Mesendoderm (in vitro differentiated cells): ENCODE measurements at regions not wholly inside any gene's neighbourhood (a gene's known extent, or its start where the extent isn't known, plus 50 kb on each side); places are given as distances from the start of the nearest gene placed in this dataset.

Experiments
- DNase-seq: peaks from one replicate; pipeline ENCODE4 v3.0.0; 2013
- H2AK5ac ChIP-seq: 2 replicates; pipeline ENCODE4 v1.6.1; 2013; ENCODE audit warnings: low read length, inconsistent platforms
- H2BK120ac ChIP-seq: 2 replicates; pipeline ENCODE4 v1.6.1; 2013; ENCODE audit warnings: low read depth, mild to moderate bottlenecking, low read length, moderate library complexity, mixed read lengths
- H2BK15ac ChIP-seq: replicated peaks from 2 replicates; pipeline ENCODE4 v1.6.1; 2013; ENCODE audit warnings: low read depth, mild to moderate bottlenecking, moderate library complexity
- H2BK5ac ChIP-seq: 2 replicates; pipeline ENCODE4 v1.6.1; 2013; ENCODE audit warnings: low read length, inconsistent platforms
- H3K18ac ChIP-seq: 2 replicates; pipeline ENCODE4 v1.6.1; 2013; ENCODE audit warnings: mild to moderate bottlenecking, low read length, mixed read lengths
- H3K23ac ChIP-seq: one replicate; pipeline ENCODE4 v1.6.1; 2013; ENCODE audit warnings: low read length
- H3K27ac ChIP-seq: 2 replicates; pipeline ENCODE4 v1.5.1; 2013; ENCODE audit warnings: low read depth, mild to moderate bottlenecking, inconsistent platforms, low read length, moderate library complexity
- H3K27me3 ChIP-seq: 2 replicates; pipeline ENCODE4 v1.6.1; 2013; ENCODE audit warnings: low read length, control low read depth, mild to moderate bottlenecking, inconsistent platforms; ENCODE audit not compliant: insufficient read depth, poor library complexity
- H3K36me3 ChIP-seq: 2 replicates; pipeline ENCODE4 v1.6.1; 2013; ENCODE audit warnings: low read length, inconsistent platforms; ENCODE audit not compliant: control insufficient read depth, insufficient read depth
- H3K4ac ChIP-seq: one replicate; pipeline ENCODE4 v1.6.1; 2013; ENCODE audit warnings: low read depth, mild to moderate bottlenecking, low read length, moderate library complexity
- H3K4me1 ChIP-seq: 2 replicates; pipeline ENCODE4 v1.6.1; 2013; ENCODE audit warnings: low read depth, low read length, inconsistent platforms; ENCODE audit not compliant: control insufficient read depth
- H3K4me2 ChIP-seq: 2 replicates; pipeline ENCODE4 v1.6.1; 2013; ENCODE audit warnings: low read length
- H3K4me3 ChIP-seq: 2 replicates; pipeline ENCODE4 v1.5.1; 2013; ENCODE audit warnings: mild to moderate bottlenecking, low read length
- H3K56ac ChIP-seq: one replicate; pipeline ENCODE4 v1.6.1; 2013; ENCODE audit warnings: low read length
- H3K79me1 ChIP-seq: 2 replicates; pipeline ENCODE4 v1.6.1; 2013; ENCODE audit warnings: low read length, inconsistent platforms
- H3K79me2 ChIP-seq: 2 replicates; pipeline ENCODE4 v1.6.1; 2013; ENCODE audit warnings: mild to moderate bottlenecking, low read length; ENCODE audit not compliant: control insufficient read depth, insufficient read depth
- H3K9ac ChIP-seq: 2 replicates; pipeline ENCODE4 v1.6.1; 2013; ENCODE audit warnings: low read length, inconsistent platforms
- H4K5ac ChIP-seq: one replicate; pipeline ENCODE4 v1.6.1; 2013; ENCODE audit warnings: low read length
- H4K8ac ChIP-seq: one replicate; pipeline ENCODE4 v1.6.1; 2013; ENCODE audit warnings: low read depth, mild to moderate bottlenecking, control low read depth, low read length, moderate library complexity
- WGBS: extraction: QIAGEN DNeasy Blood & Tissue Kit; methylation state at CpG from one replicate; pipeline ENCODE4 v1.1.7; 2013; ENCODE audit warnings: low lambda C conversion rate, missing lambda C conversion rate; ENCODE audit not compliant: insufficient coverage; ENCODE audit errors: extremely low coverage; 5-methylcytosine and 5-hydroxymethylcytosine counted together

GRCh38 chr4:128483041-128483440 lies 195.4 kb upstream of the PGRMC2 start:
- Histone ChIP-seq H3K9ac (no peak overlapping the region), H3K4me1 (no peaks in the 10 kb centered on the region), H3K79me1 (no peaks in the 10 kb centered on the region), H3K56ac (no peak overlapping the region), H3K4me2 (no peak overlapping the region), H2BK5ac (no peak overlapping the region), H3K4ac (no peak overlapping the region), H4K5ac (no peak overlapping the region), H2BK120ac (no peak overlapping the region), H2BK15ac (no peak overlapping the region), H3K79me2 (no peaks in the 10 kb centered on the region), H3K18ac (no peak overlapping the region), H3K36me3 (no peaks in the 10 kb centered on the region), H3K4me3 (no peak overlapping the region), H3K27me3 (no peaks in the 10 kb centered on the region), H3K23ac (no peak overlapping the region), H3K27ac (no peak overlapping the region), H4K8ac (no peak overlapping the region), H2AK5ac (no peak overlapping the region)
- no peak for DNase-seq
- WGBS, result no CpG with 5 or more reads among the region's 2 CpGs

GRCh38 chr4:128481752-128482480 lies 194.3 kb upstream of the PGRMC2 start:
- H3K4me2 ChIP-seq, result no peak overlapping the region
- H3K4me1 ChIP-seq, result no peaks in the 10 kb centered on the region
- H3K36me3 ChIP-seq, result no peaks in the 10 kb centered on the region
- H2AK5ac ChIP-seq, result no peak overlapping the region
- no peak overlapping the region for H2BK15ac ChIP-seq
- WGBS, result no CpG with 5 or more reads among the region's 1 CpG
- no peaks in the 10 kb centered on the region for H3K79me1 ChIP-seq
- no peak overlapping the region for H3K9ac ChIP-seq
- no peak overlapping the region for H2BK120ac ChIP-seq
- no peaks in the 10 kb centered on the region for H3K27me3 ChIP-seq
- H2BK5ac ChIP-seq, result no peak overlapping the region
- H3K79me2 ChIP-seq, result no peaks in the 10 kb centered on the region
- no peak overlapping the region for H4K8ac ChIP-seq
- no peak overlapping the region for H3K23ac ChIP-seq
- H3K4ac ChIP-seq, result no peak overlapping the region
- H3K4me3 ChIP-seq, result no peak overlapping the region
- H3K27ac ChIP-seq, result no peak overlapping the region
- no peak overlapping the region for H3K18ac ChIP-seq
- H3K56ac ChIP-seq, result no peak overlapping the region
- no peak for DNase-seq
- H4K5ac ChIP-seq, result no peak overlapping the region

- H2BK15ac ChIP-seq, result no peak overlapping the region
- no peak for DNase-seq
- no peak overlapping the region for H3K4me2 ChIP-seq
- no peak overlapping the region for H3K27ac ChIP-seq
- H3K79me2 ChIP-seq, result no peaks in the 10 kb centered on the region
- no peak overlapping the region for H3K18ac ChIP-seq
- no peak overlapping the region for H2AK5ac ChIP-seq
- no peak overlapping the region for H2BK5ac ChIP-seq
- no peaks in the 10 kb centered on the region for H3K79me1 ChIP-seq
- no peak overlapping the region for H4K8ac ChIP-seq
- H4K5ac ChIP-seq, result no peak overlapping the region
- no CpG with 5 or more reads among the region's 1 CpG for WGBS
- H3K27me3 ChIP-seq, result no peaks in the 10 kb centered on the region
- no peak overlapping the region for H3K4ac ChIP-seq
- no peaks in the 10 kb centered on the region for H3K36me3 ChIP-seq
- H3K9ac ChIP-seq, result no peak overlapping the region
- no peak overlapping the region for H2BK120ac ChIP-seq
- no peak overlapping the region for H3K56ac ChIP-seq
- no peak overlapping the region for H3K23ac ChIP-seq
- no peak overlapping the region for H3K4me3 ChIP-seq
- H3K4me1 ChIP-seq, result no peaks in the 10 kb centered on the region
Observed at GRCh38 chr4:128480945-128481344, 193.3 kb upstream of the PGRMC2 start.

GRCh38 chr4:128477540-128477939 lies 189.9 kb upstream of the PGRMC2 start:
- H3K9ac ChIP-seq, result no peak overlapping the region
- no CpG with 5 or more reads among the region's 4 CpGs for WGBS
- no peak overlapping the region for H3K4ac ChIP-seq

GRCh38 chr4:128475597-128475996 lies 188.0 kb upstream of the PGRMC2 start:
- Histone ChIP-seq H2BK120ac (no peak overlapping the region), H2BK5ac (no peak overlapping the region), H2AK5ac (no peak overlapping the region), H3K18ac (no peak overlapping the region), H3K4me1 (no peaks in the 10 kb centered on the region), H3K23ac (no peak overlapping the region), H3K27ac (no peak overlapping the region), H4K5ac (no peak overlapping the region), H4K8ac (no peak overlapping the region), H3K4me2 (no peak overlapping the region), H3K27me3 (no peaks in the 10 kb centered on the region), H2BK15ac (no peak overlapping the region), H3K4me3 (no peak overlapping the region), H3K4ac (no peak overlapping the region), H3K9ac (no peak overlapping the region), H3K79me1 (no peaks in the 10 kb centered on the region), H3K36me3 (no peaks in the 10 kb centered on the region), H3K79me2 (no peaks in the 10 kb centered on the region), H3K56ac (no peak overlapping the region)
- no CpG with 5 or more reads among the region's 1 CpG for WGBS
- no peak for DNase-seq

More at GRCh38 chr4:128477540-128477939, 189.9 kb upstream of the PGRMC2 start:
- no peaks in the 10 kb centered on the region for H3K79me1 ChIP-seq
- no peak overlapping the region for H4K5ac ChIP-seq
- no peak overlapping the region for H3K4me3 ChIP-seq
- no peak overlapping the region for H2BK120ac ChIP-seq
- H3K27me3 ChIP-seq, result no peaks in the 10 kb centered on the region
- H3K36me3 ChIP-seq, result no peaks in the 10 kb centered on the region
- H3K4me1 ChIP-seq, result no peaks in the 10 kb centered on the region
- H3K23ac ChIP-seq, result no peak overlapping the region
- H3K27ac ChIP-seq, result no peak overlapping the region
- no peak overlapping the region for H3K18ac ChIP-seq
- no peaks in the 10 kb centered on the region for H3K79me2 ChIP-seq
- no peak overlapping the region for H3K56ac ChIP-seq
- peak; percentile 54 for DNase-seq
- H4K8ac ChIP-seq, result no peak overlapping the region
- H2BK5ac ChIP-seq, result no peak overlapping the region
- no peak overlapping the region for H2AK5ac ChIP-seq
- no peak overlapping the region for H3K4me2 ChIP-seq
- H2BK15ac ChIP-seq, result no peak overlapping the region

- Histone ChIP-seq H3K27ac (no peak overlapping the region), H2BK15ac (no peak overlapping the region), H3K23ac (no peak overlapping the region), H3K18ac (no peak overlapping the region), H3K56ac (no peak overlapping the region), H3K36me3 (no peaks in the 10 kb centered on the region), H3K9ac (no peak overlapping the region), H2BK5ac (no peak overlapping the region), H3K4me2 (no peak overlapping the region), H3K4ac (no peak overlapping the region), H3K4me1 (no peaks in the 10 kb centered on the region), H2BK120ac (no peak overlapping the region), H3K79me2 (no peaks in the 10 kb centered on the region), H4K8ac (no peak overlapping the region), H3K79me1 (no peaks in the 10 kb centered on the region), H3K27me3 (no peaks in the 10 kb centered on the region), H4K5ac (no peak overlapping the region), H3K4me3 (no peak overlapping the region), H2AK5ac (no peak overlapping the region)
- no CpG with 5 or more reads among the region's 2 CpGs for WGBS
- DNase-seq, result no peak
Observed at GRCh38 chr4:128471576-128471975, 184.0 kb upstream of the PGRMC2 start.
